GM12891 (cell line): ENCODE measurements at regions not wholly inside any gene's neighbourhood (a gene's known extent, or its start where the extent isn't known, plus 50 kb on each side); places are given as distances from the start of the nearest gene placed in this dataset.

Source experiments
- DNase-seq: peaks from one replicate; pipeline ENCODE4 v3.0.0; 2011; ENCODE audit warnings: low spot score; ENCODE audit not compliant: insufficient read length
- FAIRE-seq: peaks from 2 replicates; lab custom pipeline; 2011; peaks lifted over from hg19 to GRCh38; lab: Jason Lieb, UNC
- PAX5 ChIP-seq: IDR thresholded peaks from 2 replicates; pipeline ENCODE4 v1.6.1; 2011; ENCODE audit warnings: low read length, moderate library complexity, mild to moderate bottlenecking; ENCODE audit not compliant: insufficient read depth, severe bottlenecking
- POLR2A ChIP-seq: IDR thresholded peaks from 2 replicates; pipeline ENCODE4 v1.6.1; 2011; ENCODE audit warnings: low read depth, low read length, control low read depth
- POLR2AphosphoS5 ChIP-seq: IDR thresholded peaks from 2 replicates; pipeline ENCODE4 v1.6.1; 2011; ENCODE audit warnings: low read depth, low read length, control low read depth
- POU2F2 ChIP-seq: IDR thresholded peaks from 2 replicates; pipeline ENCODE4 v1.6.1; 2011; ENCODE audit warnings: low read depth, mild to moderate bottlenecking, control low read depth, low read length, moderate library complexity
- SPI1 ChIP-seq: IDR thresholded peaks from 2 replicates; pipeline ENCODE4 v1.6.1; 2011; ENCODE audit warnings: low read depth, low read length, control low read depth
- TAF1 ChIP-seq: IDR thresholded peaks from 2 replicates; pipeline ENCODE4 v1.6.1; 2011; ENCODE audit warnings: low read depth, low read length, control low read depth

DNA sequence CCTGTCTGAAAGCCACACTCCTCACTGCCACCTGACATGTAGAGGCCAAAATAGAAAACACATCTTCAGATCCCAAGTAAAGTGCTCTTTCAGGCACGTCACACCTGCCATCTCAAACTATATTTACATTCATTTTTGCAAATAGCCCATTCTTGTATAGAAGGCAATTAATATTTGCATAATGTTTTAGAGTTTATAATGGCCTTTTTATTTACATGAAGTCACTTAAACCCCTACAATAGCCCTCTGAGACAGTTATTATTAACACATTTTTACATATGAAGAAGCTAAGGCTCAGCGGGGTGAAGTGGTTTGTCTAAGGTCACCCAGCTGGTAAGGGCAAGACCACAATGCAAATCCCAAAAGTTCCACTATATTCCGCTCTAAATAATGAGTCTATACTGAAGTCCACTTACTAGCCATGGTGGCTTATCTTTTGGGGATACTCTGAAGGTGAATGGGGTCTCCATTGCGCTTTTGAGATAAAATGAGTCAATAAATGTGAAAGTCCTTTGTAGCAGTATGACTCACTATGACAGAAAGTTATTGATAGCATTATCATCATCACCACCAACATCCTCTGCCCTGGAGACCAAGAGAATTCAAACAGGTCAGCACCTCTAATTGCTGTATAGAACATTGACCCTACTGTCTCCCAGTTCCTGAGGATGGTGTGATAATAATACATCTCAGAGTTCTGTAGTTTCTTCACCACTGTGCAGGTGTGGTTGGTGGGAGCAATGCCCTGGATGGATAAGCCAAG lies 155.9 kb upstream of the BCL6 start:
- DNase-seq (no peak), FAIRE-seq (no peak)
- TF ChIP-seq POLR2AphosphoS5 (no peak), SPI1 (no peak), PAX5 (no peak), POU2F2 (no peak), POLR2A (no peak), TAF1 (no peak)

DNA sequence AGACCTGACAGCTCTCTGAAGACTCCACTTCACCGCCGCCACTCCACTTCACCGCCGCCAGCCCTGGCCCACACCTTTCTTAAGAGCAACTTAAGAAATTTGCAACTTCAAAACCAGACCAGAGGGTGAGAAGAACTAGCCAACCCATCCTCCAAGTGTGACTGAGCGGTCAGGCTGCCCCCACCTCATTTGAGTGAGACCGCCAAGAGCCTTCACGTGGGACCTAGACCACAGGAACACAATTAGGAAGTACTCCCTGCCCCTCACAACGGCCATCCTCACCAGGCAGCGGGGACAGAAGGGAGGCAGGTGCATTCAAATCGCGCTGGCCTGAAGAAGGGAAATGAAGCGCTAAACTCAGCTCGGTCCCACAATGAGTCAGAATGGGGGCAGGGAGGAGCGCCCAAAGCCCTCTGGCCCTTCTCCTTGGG lies 156.8 kb upstream of the BCL6 start:
- TF ChIP-seq POU2F2 (peak; percentile 65), SPI1 (no peak)
- DNase-seq = no peak
- no peak for FAIRE-seq

DNA sequence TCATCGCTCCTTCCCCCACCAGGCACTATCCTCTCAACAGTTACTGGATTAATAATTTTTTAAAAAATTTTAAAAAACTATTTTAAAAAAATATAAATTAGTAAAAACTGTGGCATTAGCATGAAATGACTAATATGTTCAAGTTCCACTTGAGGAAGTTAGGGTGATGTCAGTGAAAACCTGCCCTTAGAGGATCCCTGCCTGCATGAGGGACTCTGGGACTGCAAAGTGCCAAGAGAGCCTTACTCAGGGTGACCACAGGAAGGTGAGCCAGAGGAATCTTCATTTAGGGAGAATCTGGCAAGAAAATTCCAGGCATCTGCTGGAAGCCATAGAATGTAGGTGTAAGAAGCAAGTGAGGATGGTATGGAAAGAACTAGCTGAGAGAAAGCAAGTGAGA lies 157.7 kb upstream of the BCL6 start:
- TF ChIP-seq SPI1 (no peak), POLR2AphosphoS5 (no peak), POU2F2 (no peak), POLR2A (no peak), PAX5 (no peak), TAF1 (no peak)
- DNase-seq (no peak), FAIRE-seq (no peak)

GRCh38 chr3:187903697-187904096 lies 158.4 kb upstream of the BCL6 start:
- FAIRE-seq = no peak
- no peak for DNase-seq
- TF ChIP-seq POLR2AphosphoS5 (no peak), POU2F2 (no peak), PAX5 (no peak), TAF1 (no peak), SPI1 (no peak), POLR2A (no peak)

- FAIRE-seq = no peak
- DNase-seq = no peak
- TF ChIP-seq POLR2AphosphoS5 (no peak), POU2F2 (no peak), SPI1 (no peak), POLR2A (no peak), PAX5 (no peak), TAF1 (no peak)
These were observed 161.1 kb upstream of the BCL6 start for GRCh38 chr3:187906416-187906815.

DNA sequence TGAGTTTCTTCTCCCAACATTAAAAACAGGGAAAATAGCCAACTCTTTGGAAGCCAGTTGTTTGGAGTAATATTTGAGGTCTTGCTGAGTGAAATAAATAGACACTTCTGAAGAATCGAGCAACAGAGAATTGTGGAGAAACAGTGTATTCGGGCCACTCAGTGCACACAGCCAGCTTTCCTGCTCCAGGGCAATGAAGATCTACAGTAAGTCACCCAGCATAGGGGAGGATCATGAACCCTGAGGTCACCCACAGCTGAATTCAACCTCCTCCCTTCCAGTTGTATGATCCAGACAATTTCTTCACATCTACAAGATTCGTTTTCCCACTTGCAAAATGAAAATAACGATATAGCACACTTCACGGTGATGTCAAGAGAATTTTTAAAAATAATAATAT lies 161.7 kb upstream of the BCL6 start:
- DNase-seq (no peak), FAIRE-seq (no peak)
- no peak for TF ChIP-seq POU2F2
- TF ChIP-seq PAX5 = no peak
- TF ChIP-seq SPI1 = no peak
- TF ChIP-seq POLR2AphosphoS5 = no peak
- TF ChIP-seq TAF1 = no peak
- TF ChIP-seq POLR2A = no peak

DNA sequence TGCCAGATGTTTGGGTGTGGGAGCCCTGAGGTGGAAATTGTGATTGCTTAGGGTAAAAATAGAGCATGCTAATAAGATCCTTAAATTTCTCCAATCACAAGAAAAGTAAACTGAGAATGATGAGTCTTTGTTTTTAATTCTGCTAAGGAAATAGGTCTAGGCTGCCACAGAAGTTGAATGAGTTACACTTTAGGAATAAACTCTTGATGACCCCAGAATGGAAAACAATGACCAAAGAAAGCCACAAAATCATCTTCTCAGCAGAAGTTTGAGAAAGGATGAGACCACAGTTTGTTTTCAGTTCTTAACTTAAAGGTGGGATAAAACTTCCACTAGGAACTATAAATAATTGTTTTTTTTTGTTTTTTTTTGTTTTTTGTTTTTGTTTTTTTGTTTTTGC lies 164.6 kb upstream of the BCL6 start:
- TF ChIP-seq POLR2AphosphoS5 (no peak), POU2F2 (no peak), SPI1 (no peak), TAF1 (no peak), POLR2A (no peak), PAX5 (no peak)
- DNase-seq (no peak), FAIRE-seq (no peak)

GRCh38 chr3:187912007-187912406 lies 166.7 kb upstream of the BCL6 start:
- FAIRE-seq = no peak
- TF ChIP-seq SPI1 (no peak), TAF1 (no peak), PAX5 (no peak), POU2F2 (no peak)
- DNase-seq = no peak

DNA sequence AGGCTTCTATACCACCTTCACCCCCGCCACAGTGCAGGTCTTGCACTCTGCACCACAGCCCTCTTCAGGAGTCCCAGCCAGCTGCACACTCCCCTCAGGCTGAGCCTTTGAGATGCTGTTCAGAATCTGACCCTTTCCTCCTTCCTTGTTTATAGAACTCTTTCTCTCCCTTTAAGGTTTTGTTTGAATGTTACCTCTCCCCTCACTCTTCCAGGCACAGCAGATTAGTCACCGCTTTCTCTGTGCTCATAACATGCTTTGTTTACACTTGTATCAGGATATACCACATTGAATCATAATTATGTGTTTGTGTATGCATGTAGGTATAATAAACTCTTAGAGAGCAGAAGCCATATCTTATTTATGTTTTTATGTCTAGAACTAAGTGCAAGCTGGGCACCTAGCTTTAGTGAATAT lies 168.4 kb upstream of the BCL6 start:
- no peak for TF ChIP-seq PAX5
- no peak for TF ChIP-seq TAF1
- no peak for TF ChIP-seq POLR2A
- no peak for TF ChIP-seq POU2F2
- no peak for TF ChIP-seq SPI1
- no peak for TF ChIP-seq POLR2AphosphoS5
- DNase-seq = no peak
- FAIRE-seq = no peak

- DNase-seq (no peak), FAIRE-seq (no peak)
- TF ChIP-seq POU2F2 = no peak
- TF ChIP-seq TAF1 = no peak
- TF ChIP-seq POLR2AphosphoS5 = no peak
- no peak for TF ChIP-seq SPI1
These were observed 169.0 kb upstream of the BCL6 start for GRCh38 chr3:187914231-187914630.
